ENCODE measurements at regions not wholly inside any gene's neighbourhood (a gene's known extent, or its start where the extent isn't known, plus 50 kb on each side); places are given as distances from the start of the nearest gene placed in this dataset.

DNA sequence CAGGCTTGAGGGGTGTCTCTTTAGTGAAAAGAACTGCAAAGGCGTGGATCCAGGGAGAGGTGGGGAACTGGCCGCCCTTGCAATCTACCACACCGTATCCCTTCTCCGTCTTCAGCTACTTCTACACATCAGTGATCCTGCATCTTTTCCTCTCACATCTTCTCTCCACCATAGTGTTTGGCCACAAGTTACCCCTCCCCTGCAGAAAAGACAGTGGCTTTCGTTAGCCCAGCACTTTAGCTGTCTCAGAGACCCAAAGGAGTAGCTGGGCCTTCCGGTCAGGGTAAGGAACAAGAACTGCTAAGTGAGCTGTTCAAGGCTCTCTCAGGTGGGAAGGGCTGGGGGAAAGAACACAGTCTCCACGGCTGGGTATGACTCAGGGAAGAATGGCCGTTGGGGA lies 158.4 kb downstream of the NDUFA12 start:
- no peak for DNase-seq
- no peaks in the 10 kb centered on the region for H3K4me1 Mint-ChIP-seq
- 100% methylated on average over 4 of the region's 8 CpGs for WGBS (ENCODE audit: insufficient coverage)
- H3K4me3 ChIP-seq (replicated peaks in 1 of 3; ENCODE audit: low read depth in 2 of 3, low read length in 3 of 3), result no peak overlapping the region
- H4K20me1 ChIP-seq (ENCODE audit: insufficient read depth, low read length), result no peaks in the 10 kb centered on the region
- no peak overlapping the region for H3K27ac ChIP-seq (ENCODE audit: low read depth in 1 of 2, low read length in 2 of 2)
- H3K4me2 ChIP-seq (replicated peaks; ENCODE audit: extremely low read depth, low read length, poor library complexity, severe bottlenecking), result no peak overlapping the region
- TF ChIP-seq, protein P1, sequence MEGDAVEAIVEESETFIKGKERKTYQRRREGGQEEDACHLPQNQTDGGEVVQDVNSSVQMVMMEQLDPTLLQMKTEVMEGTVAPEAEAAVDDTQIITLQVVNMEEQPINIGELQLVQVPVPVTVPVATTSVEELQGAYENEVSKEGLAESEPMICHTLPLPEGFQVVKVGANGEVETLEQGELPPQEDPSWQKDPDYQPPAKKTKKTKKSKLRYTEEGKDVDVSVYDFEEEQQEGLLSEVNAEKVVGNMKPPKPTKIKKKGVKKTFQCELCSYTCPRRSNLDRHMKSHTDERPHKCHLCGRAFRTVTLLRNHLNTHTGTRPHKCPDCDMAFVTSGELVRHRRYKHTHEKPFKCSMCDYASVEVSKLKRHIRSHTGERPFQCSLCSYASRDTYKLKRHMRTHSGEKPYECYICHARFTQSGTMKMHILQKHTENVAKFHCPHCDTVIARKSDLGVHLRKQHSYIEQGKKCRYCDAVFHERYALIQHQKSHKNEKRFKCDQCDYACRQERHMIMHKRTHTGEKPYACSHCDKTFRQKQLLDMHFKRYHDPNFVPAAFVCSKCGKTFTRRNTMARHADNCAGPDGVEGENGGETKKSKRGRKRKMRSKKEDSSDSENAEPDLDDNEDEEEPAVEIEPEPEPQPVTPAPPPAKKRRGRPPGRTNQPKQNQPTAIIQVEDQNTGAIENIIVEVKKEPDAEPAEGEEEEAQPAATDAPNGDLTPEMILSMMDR (IDR thresholded peaks at IDR 0.05), result no peak
- H3K36me3 ChIP-seq (replicated peaks in 1 of 2; ENCODE audit: control insufficient read depth in 1 of 2, insufficient read depth in 2 of 2, low read length in 2 of 2), result no peaks in the 10 kb centered on the region
- no peaks in the 10 kb centered on the region for H3K27me3 ChIP-seq (ENCODE audit: control insufficient read depth in 2 of 2, insufficient read depth in 2 of 2, low read length in 2 of 2)
- H3K9me3 ChIP-seq (replicated peaks in 1 of 2; ENCODE audit: control insufficient read depth in 1 of 2, insufficient read depth in 1 of 2, low read length in 2 of 2), result no peaks in the 10 kb centered on the region
- intact Hi-C loops (cut with micrococcal nuclease), result no loop called here
- peaks cover 0 to 3% (median 0%) of the 10 kb centered on the region in 7 donors for H3K9me3 Mint-ChIP-seq
- H3K4me1 ChIP-seq (ENCODE audit: control insufficient read depth in 1 of 2, insufficient read depth in 2 of 2, low read length in 2 of 2), result no peaks in the 10 kb centered on the region
- H2AFZ ChIP-seq (ENCODE audit: insufficient read depth, low read depth, low read length, poor library complexity, severe bottlenecking), result no peak overlapping the region
- no peak overlapping the region for H3K4me3 Mint-ChIP-seq
- no peak overlapping the region for H3K9ac ChIP-seq (ENCODE audit: insufficient read depth, low read length, poor library complexity, severe bottlenecking)
- H3K79me2 ChIP-seq (ENCODE audit: insufficient read depth, low read length), result no peaks in the 10 kb centered on the region
- no peaks in the 10 kb centered on the region for H3K36me3 Mint-ChIP-seq
- peaks cover 0 to 11% (median 3%) of the 10 kb centered on the region in 3 donors for H3K27me3 Mint-ChIP-seq (ENCODE audit: low read depth in 3 of 3)
- peak overlapping the region in 1 of 7 donors; percentile 66 for H3K27ac Mint-ChIP-seq

GRCh38 chr12:94844452-94844851 lies 159.0 kb downstream of the NDUFA12 start:
- no peaks in the 10 kb centered on the region for H3K27me3 ChIP-seq (ENCODE audit: control insufficient read depth in 2 of 2, insufficient read depth in 2 of 2, low read length in 2 of 2)
- no peak overlapping the region for H3K9ac ChIP-seq (ENCODE audit: insufficient read depth, low read length, poor library complexity, severe bottlenecking)
- no peak overlapping the region for H2AFZ ChIP-seq (ENCODE audit: insufficient read depth, low read depth, low read length, poor library complexity, severe bottlenecking)
- peaks cover 0 to 3% (median 0%) of the 10 kb centered on the region in 7 donors for H3K9me3 Mint-ChIP-seq
- no peak overlapping the region for H3K4me3 ChIP-seq (replicated peaks in 1 of 3; ENCODE audit: low read depth in 2 of 3, low read length in 3 of 3)
- no peaks in the 10 kb centered on the region for H3K36me3 ChIP-seq (replicated peaks in 1 of 2; ENCODE audit: control insufficient read depth in 1 of 2, insufficient read depth in 2 of 2, low read length in 2 of 2)
- H3K4me3 Mint-ChIP-seq, result no peak overlapping the region
- peaks cover 0 to 16% (median 4%) of the 10 kb centered on the region in 3 donors for H3K27me3 Mint-ChIP-seq (ENCODE audit: low read depth in 3 of 3)
- no peaks in the 10 kb centered on the region for H4K20me1 ChIP-seq (ENCODE audit: insufficient read depth, low read length)
- H3K27ac Mint-ChIP-seq, result no peak overlapping the region
- no peaks in the 10 kb centered on the region for H3K79me2 ChIP-seq (ENCODE audit: insufficient read depth, low read length)
- WGBS (ENCODE audit: insufficient coverage), result 92% methylated on average over 2 of the region's 3 CpGs
- H3K9me3 ChIP-seq (replicated peaks in 1 of 2; ENCODE audit: control insufficient read depth in 1 of 2, insufficient read depth in 1 of 2, low read length in 2 of 2), result no peaks in the 10 kb centered on the region
- TF ChIP-seq, protein P1 (IDR thresholded peaks at IDR 0.05), result no peak
- no peak for DNase-seq
- H3K27ac ChIP-seq (ENCODE audit: low read depth in 1 of 2, low read length in 2 of 2), result no peak overlapping the region
- intact Hi-C loops (cut with micrococcal nuclease), result no loop called here
- no peaks in the 10 kb centered on the region for H3K4me1 ChIP-seq (ENCODE audit: control insufficient read depth in 1 of 2, insufficient read depth in 2 of 2, low read length in 2 of 2)
- no peaks in the 10 kb centered on the region for H3K4me1 Mint-ChIP-seq
- no peak overlapping the region for H3K4me2 ChIP-seq (replicated peaks; ENCODE audit: extremely low read depth, low read length, poor library complexity, severe bottlenecking)
- H3K36me3 Mint-ChIP-seq, result no peaks in the 10 kb centered on the region

All from CD14-positive monocyte (primary cell).